SK-N-SH (cell line): ENCODE measurements at regions not wholly inside any gene's neighbourhood (a gene's known extent, or its start where the extent isn't known, plus 50 kb on each side); places are given as distances from the start of the nearest gene placed in this dataset.
"Not testable (repeated sequence)": the region's sequence is repeated elsewhere in the genome, so short reads cannot be mapped to it uniquely, and the experiment has no call there.

ENCODE experiments used
- CTCF ChIA-PET: fragments of 300-600, 350-600 bp; formaldehyde crosslinking; extraction: SDS; loops from one replicate; lab custom pipeline; 2021; lab: Yijun Ruan, JAX
- POLR2A ChIA-PET: fragments of 350-600 bp; sonication (Branson Sonifier 250); formaldehyde crosslinking; extraction: SDS; loops from one replicate; lab custom pipeline; 2020; ENCODE audit warnings: antibody characterized with exemption, inconsistent platforms; lab: Yijun Ruan, JAX
- DNase-seq: peaks from one replicate; pipeline ENCODE4 v3.0.0; 2012
- H2AFZ ChIP-seq: fragments of 200-600 bp; sonication (generic); 2 replicates; pipeline ENCODE4 v1.8.1; 2016; ENCODE audit warnings: antibody characterized with exemption, mild to moderate bottlenecking, low read depth
- H3F3A ChIP-seq: fragments of 200-600 bp; sonication (generic); replicated peaks from 2 replicates; pipeline ENCODE3; 2016; ENCODE audit warnings: antibody characterized with exemption, mild to moderate bottlenecking; ENCODE audit not compliant: insufficient read depth
- H3K27ac ChIP-seq, 2 experiments: fragments of 200-500 bp in 1 of 2; fragments of 200-600 bp in 1 of 2; sonication (Bioruptor generic) in 1 of 2; sonication (generic), shearing (Covaris generic) in 1 of 2; 2 replicates each; pipeline versions ENCODE4 v1.5.1 to v1.6.1; 2014 to 2016; ENCODE audit warnings: low read depth in 2 of 2, inconsistent platforms in 1 of 2, low read length in 1 of 2, mild to moderate bottlenecking in 1 of 2, mixed read lengths in 1 of 2
- H3K27me3 ChIP-seq: fragments of 200-600 bp; sonication (generic), shearing (Covaris generic); 2 replicates; pipeline ENCODE4 v1.6.1; 2016; ENCODE audit warnings: mixed run types; ENCODE audit not compliant: insufficient read depth
- H3K36me3 ChIP-seq, 2 experiments: fragments of 200-500 bp in 1 of 2; fragments of 200-600 bp in 1 of 2; sonication (Bioruptor generic) in 1 of 2; sonication (generic) in 1 of 2; replicated peaks in 1 of 2; 2 replicates each; pipeline versions ENCODE3 to v1.5.1; 2014 to 2016; ENCODE audit warnings: low read length in 1 of 2, mild to moderate bottlenecking in 1 of 2; ENCODE audit not compliant: insufficient read depth in 2 of 2, control insufficient read depth in 1 of 2
- H3K4me1 ChIP-seq, 2 experiments: fragments of 200-500 bp in 1 of 2; fragments of 200-600 bp in 1 of 2; sonication (Bioruptor generic) in 1 of 2; sonication (generic), shearing (Covaris generic) in 1 of 2; 2 replicates each; pipeline versions ENCODE4 v1.5.1 to v1.6.1; 2014 to 2016; ENCODE audit warnings: low read depth in 1 of 2, low read length in 1 of 2, mixed run types in 1 of 2; ENCODE audit not compliant: insufficient read depth in 2 of 2, control insufficient read depth in 1 of 2
- H3K4me2 ChIP-seq: fragments of 200-600 bp; sonication (generic), shearing (Covaris generic); 2 replicates; pipeline ENCODE4 v1.6.1; 2017; ENCODE audit warnings: mixed run types
- H3K4me3 ChIP-seq, 2 experiments: fragments of 200-500 bp in 1 of 2; fragments of 200-600 bp in 1 of 2; sonication (Bioruptor generic) in 1 of 2; sonication (generic), shearing (Covaris generic) in 1 of 2; 2 replicates each; pipeline versions ENCODE4 v1.5.1 to v1.8.1; 2014 to 2016; ENCODE audit warnings: low read depth in 2 of 2, inconsistent platforms in 1 of 2, low read length in 1 of 2, mild to moderate bottlenecking in 1 of 2, mixed read lengths in 1 of 2, moderate library complexity in 1 of 2
- H3K79me2 ChIP-seq: fragments of 200-600 bp; sonication (generic); 2 replicates; pipeline ENCODE4 v1.8.1; 2017; ENCODE audit warnings: mild to moderate bottlenecking; ENCODE audit not compliant: insufficient read depth
- H3K9ac ChIP-seq: fragments of 200-600 bp; sonication (generic); 2 replicates; pipeline ENCODE4 v1.6.1; 2017; ENCODE audit warnings: mixed run types
- H3K9me2 ChIP-seq: fragments of 200-600 bp; sonication (generic); 2 replicates; pipeline ENCODE4 v1.6.1; 2017; ENCODE audit warnings: mixed run types
- H3K9me3 ChIP-seq: fragments of 200-600 bp; sonication (generic); 2 replicates; pipeline ENCODE4 v1.6.1; 2017; ENCODE audit warnings: mixed run types, mild to moderate bottlenecking, moderate library complexity
- H4K20me1 ChIP-seq: fragments of 200-600 bp; sonication (generic); 2 replicates; pipeline ENCODE4 v1.6.1; 2017; ENCODE audit warnings: mild to moderate bottlenecking, mixed run types; ENCODE audit not compliant: insufficient read depth
- EZH2phosphoT487 ChIP-seq: fragments of 200-600 bp; sonication (generic); IDR thresholded peaks from 2 replicates; pipeline ENCODE4 v1.6.1; 2017; ENCODE audit warnings: low read depth, mixed run types, mild to moderate bottlenecking, antibody characterized with exemption, moderate library complexity, borderline replicate concordance
- GABPA ChIP-seq: IDR thresholded peaks from 2 replicates; pipeline ENCODE4 v1.4.0; 2012; ENCODE audit warnings: low read depth, mild to moderate bottlenecking
- MXI1 ChIP-seq: IDR thresholded peaks from 2 replicates; pipeline ENCODE4 v1.6.1; 2012; ENCODE audit warnings: mild to moderate bottlenecking, low read depth, low read length, improper control_type of control experiment
- SIN3A ChIP-seq: IDR thresholded peaks from 2 replicates; pipeline ENCODE4 v1.6.1; 2012; ENCODE audit warnings: low read depth, mild to moderate bottlenecking, low read length, moderate library complexity, borderline replicate concordance
- TAF1 ChIP-seq: IDR thresholded peaks from 2 replicates; pipeline ENCODE4 v1.6.1; 2012; ENCODE audit warnings: low read depth, mild to moderate bottlenecking, low read length, moderate library complexity, borderline replicate concordance
- YY1 ChIP-seq: IDR thresholded peaks from 2 replicates; pipeline ENCODE4 v1.4.0; 2012; ENCODE audit warnings: low read depth, mild to moderate bottlenecking
- WGBS: methylation state at CpG from one replicate; pipeline ENCODE4 v1.1.6; 2017; ENCODE audit warnings: low lambda C conversion rate; 5-methylcytosine and 5-hydroxymethylcytosine counted together
- TF ChIP-seq, protein P1 (sequence below): fragments of 150-350 bp; IDR thresholded peaks from 2 replicates; pipeline ENCODE4 v1.6.1; 2017; ENCODE audit warnings: antibody characterized with exemption, low read length, low read depth, borderline replicate concordance
- TF ChIP-seq, protein P2 (sequence below): IDR thresholded peaks from 2 replicates; pipeline ENCODE4 v1.4.0; 2012; ENCODE audit warnings: low read depth, borderline replicate concordance
- TF ChIP-seq, protein P3 (sequence below): IDR thresholded peaks from 2 replicates; pipeline ENCODE4 v1.4.0; 2012; ENCODE audit warnings: low read depth, borderline replicate concordance

DNA sequence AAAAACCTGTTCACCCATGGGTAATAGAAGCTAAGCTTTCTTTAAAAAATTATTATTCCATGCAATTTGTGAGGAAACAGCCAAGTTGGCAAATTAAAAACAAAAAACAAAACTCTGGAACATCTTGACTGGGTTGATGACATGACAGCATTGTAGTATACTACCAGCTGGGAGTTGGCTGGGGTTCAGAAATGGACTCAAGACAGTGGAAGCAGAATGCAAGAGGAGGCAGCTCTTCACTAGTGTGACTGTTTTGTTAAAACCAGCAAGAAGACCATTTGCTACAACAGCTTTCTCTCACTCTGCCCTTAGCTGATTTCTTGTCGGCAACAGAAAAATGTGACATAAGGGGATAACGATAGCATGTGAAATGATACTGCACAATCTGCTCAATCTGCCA, 1298.9 kb upstream of the ADGRL4 start (continued):
- TF ChIP-seq, protein P1, sequence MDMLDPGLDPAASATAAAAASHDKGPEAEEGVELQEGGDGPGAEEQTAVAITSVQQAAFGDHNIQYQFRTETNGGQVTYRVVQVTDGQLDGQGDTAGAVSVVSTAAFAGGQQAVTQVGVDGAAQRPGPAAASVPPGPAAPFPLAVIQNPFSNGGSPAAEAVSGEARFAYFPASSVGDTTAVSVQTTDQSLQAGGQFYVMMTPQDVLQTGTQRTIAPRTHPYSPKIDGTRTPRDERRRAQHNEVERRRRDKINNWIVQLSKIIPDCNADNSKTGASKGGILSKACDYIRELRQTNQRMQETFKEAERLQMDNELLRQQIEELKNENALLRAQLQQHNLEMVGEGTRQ: no peak

DNA sequence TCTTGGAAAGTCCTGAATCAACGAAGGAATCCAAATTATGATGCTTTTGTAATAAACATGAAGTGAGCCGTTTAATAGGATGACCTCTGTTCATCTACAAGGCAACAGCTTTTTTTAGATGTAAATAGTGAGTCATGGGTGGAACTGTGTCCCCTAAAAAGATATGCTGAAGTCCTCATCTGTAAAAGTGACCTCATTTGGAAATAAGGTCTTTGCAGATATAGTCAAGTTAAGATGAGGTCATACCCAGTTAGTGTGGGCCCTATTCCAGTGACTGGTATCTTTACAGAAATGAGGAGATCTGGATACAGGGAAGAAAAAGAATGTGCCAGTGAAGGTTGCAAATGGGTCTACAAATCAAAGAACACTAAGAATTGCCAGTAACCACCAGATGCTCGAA, 1287.3 kb upstream of the ADGRL4 start:
- Histone ChIP-seq H3K4me3 (no peak overlapping the region), H3K4me1 (no peaks in the 10 kb centered on the region), H3K36me3 (no peaks in the 10 kb centered on the region), H3K27ac (no peak overlapping the region), H3K27me3 (no peaks in the 10 kb centered on the region), H3K9me3 (no peaks in the 10 kb centered on the region), H3K79me2 (no peaks in the 10 kb centered on the region), H4K20me1 (no peaks in the 10 kb centered on the region), H3K9ac (no peak overlapping the region), H3F3A (no peaks in the 10 kb centered on the region), H3K4me2 (no peak overlapping the region), H2AFZ (no peak overlapping the region), H3K9me2 (no peaks in the 10 kb centered on the region)
- POLR2A ChIA-PET: no interaction called here
- no peak for TF ChIP-seq GABPA
- TF ChIP-seq EZH2phosphoT487: no peak
- TF ChIP-seq, protein P2, sequence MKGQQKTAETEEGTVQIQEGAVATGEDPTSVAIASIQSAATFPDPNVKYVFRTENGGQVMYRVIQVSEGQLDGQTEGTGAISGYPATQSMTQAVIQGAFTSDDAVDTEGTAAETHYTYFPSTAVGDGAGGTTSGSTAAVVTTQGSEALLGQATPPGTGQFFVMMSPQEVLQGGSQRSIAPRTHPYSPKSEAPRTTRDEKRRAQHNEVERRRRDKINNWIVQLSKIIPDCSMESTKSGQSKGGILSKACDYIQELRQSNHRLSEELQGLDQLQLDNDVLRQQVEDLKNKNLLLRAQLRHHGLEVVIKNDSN: no peak
- TF ChIP-seq YY1: no peak
- TF ChIP-seq, protein P3, sequence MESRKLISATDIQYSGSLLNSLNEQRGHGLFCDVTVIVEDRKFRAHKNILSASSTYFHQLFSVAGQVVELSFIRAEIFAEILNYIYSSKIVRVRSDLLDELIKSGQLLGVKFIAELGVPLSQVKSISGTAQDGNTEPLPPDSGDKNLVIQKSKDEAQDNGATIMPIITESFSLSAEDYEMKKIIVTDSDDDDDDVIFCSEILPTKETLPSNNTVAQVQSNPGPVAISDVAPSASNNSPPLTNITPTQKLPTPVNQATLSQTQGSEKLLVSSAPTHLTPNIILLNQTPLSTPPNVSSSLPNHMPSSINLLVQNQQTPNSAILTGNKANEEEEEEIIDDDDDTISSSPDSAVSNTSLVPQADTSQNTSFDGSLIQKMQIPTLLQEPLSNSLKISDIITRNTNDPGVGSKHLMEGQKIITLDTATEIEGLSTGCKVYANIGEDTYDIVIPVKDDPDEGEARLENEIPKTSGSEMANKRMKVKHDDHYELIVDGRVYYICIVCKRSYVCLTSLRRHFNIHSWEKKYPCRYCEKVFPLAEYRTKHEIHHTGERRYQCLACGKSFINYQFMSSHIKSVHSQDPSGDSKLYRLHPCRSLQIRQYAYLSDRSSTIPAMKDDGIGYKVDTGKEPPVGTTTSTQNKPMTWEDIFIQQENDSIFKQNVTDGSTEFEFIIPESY: no peak
- TF ChIP-seq TAF1: no peak
- TF ChIP-seq SIN3A: no peak
- TF ChIP-seq MXI1: no peak
- no peak for DNase-seq
- 54% methylated on average over 3 of the region's 3 CpGs for WGBS
- CTCF ChIA-PET: no interaction called here

DNA sequence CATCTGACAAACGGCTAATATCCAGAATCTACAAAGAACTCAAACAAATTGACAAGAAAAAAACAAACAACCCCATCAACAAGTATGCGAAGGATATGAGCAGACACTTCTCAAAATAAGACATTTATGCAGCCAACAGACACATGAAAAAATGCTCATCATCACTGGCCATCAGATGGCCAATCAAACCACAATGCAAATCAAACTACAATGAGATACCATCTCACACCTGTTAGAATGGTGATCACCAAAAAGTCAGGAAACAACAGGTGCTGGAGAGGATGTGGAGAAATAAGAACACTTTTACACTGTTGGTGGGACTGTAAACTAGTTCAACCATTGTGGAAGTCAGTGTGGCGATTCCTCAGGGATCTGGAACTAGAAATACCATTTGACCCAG, 1282.2 kb upstream of the ADGRL4 start:
- H3K9me2 ChIP-seq, H3K79me2 ChIP-seq, H2AFZ ChIP-seq, DNase-seq, H3K9ac ChIP-seq, H3K9me3 ChIP-seq, H3F3A ChIP-seq, H4K20me1 ChIP-seq, POLR2A ChIA-PET, H3K27ac ChIP-seq, H3K27me3 ChIP-seq, H3K4me3 ChIP-seq, H3K4me1 ChIP-seq, H3K36me3 ChIP-seq, H3K4me2 ChIP-seq, CTCF ChIA-PET: not testable (repeated sequence)
- 70% methylated on average over 3 of the region's 3 CpGs for WGBS
